Esophagus squamous epithelium (tissue), 5 donors: ENCODE measurements at regions not wholly inside any gene's neighbourhood (a gene's known extent, or its start where the extent isn't known, plus 50 kb on each side); places are given as distances from the start of the nearest gene placed in this dataset.

Experiments
- DNase-seq: peaks from one replicate; lab custom pipeline; 2025; lab: John Stamatoyannopoulos, UW
- H3K27ac ChIP-seq, 4 donors: fragments of 200-600 bp; sonication (generic); one replicate each; pipeline ENCODE4 v1.5.1; 2016 to 2019; ENCODE audit warnings: mild to moderate bottlenecking in 1 of 4
- H3K27me3 ChIP-seq, 4 donors: fragments of 200-600 bp; sonication (generic); 1 replicate in 3 of 4; 2 replicates in 1 of 4; pipeline versions ENCODE4 v1.5.1 to v1.6.0; 2017 to 2021; ENCODE audit warnings: antibody characterized with exemption in 1 of 4
- H3K36me3 ChIP-seq, 3 donors: fragments of 200-600 bp; sonication (generic); one replicate each; pipeline ENCODE4 v1.5.1; 2016 to 2019
- H3K4me1 ChIP-seq, 3 donors: fragments of 200-600 bp; sonication (generic); one replicate each; pipeline ENCODE4 v1.5.1; 2017 to 2019
- H3K4me3 ChIP-seq, 4 donors: fragments of 200-600 bp; sonication (generic); 1 replicate in 3 of 4; 2 replicates in 1 of 4; pipeline ENCODE4 v1.5.1; 2016 to 2019; ENCODE audit warnings: mild to moderate bottlenecking in 2 of 4, moderate library complexity in 1 of 4
- H3K9me3 ChIP-seq, 3 donors: fragments of 200-600 bp; sonication (generic); one replicate each; pipeline ENCODE4 v1.5.1; 2016 to 2019
- CTCF ChIP-seq, 6 experiments: fragments of 450-650 bp in 4 of 6; fragments of 200-600 bp in 2 of 6; sonication (generic) in 2 of 6; IDR thresholded peaks; one replicate each; pipeline ENCODE4 v1.5.1; 2016 to 2019; ENCODE audit warnings: antibody characterized with exemption in 6 of 6, mild to moderate bottlenecking in 4 of 6, moderate library complexity in 4 of 6
- POLR2A ChIP-seq, 4 donors: fragments of 450-650 bp; IDR thresholded peaks; one replicate each; pipeline ENCODE4 v1.6.1; 2017; ENCODE audit warnings: antibody characterized with exemption in 4 of 4, mild to moderate bottlenecking in 4 of 4, moderate library complexity in 3 of 4
- WGBS, 2 donors: methylation state at CpG; one replicate each; pipeline ENCODE4 v1.1.5; 2018; 5-methylcytosine and 5-hydroxymethylcytosine counted together
- intact Hi-C: fragments of 100-400 bp; cut with DNase I; formaldehyde crosslinking; loops from one replicate; pipeline ENCODE4 v1.15.0; 2022
- donor health status: DM: yes; HTN: yes; CAD: no.

- Histone ChIP-seq H3K27ac (no peak overlapping the region), H3K36me3 (no peaks in the 10 kb centered on the region), H3K4me3 (no peak overlapping the region), H3K9me3 (no peaks in the 10 kb centered on the region), H3K4me1 (no peaks in the 10 kb centered on the region), H3K27me3 (no peaks in the 10 kb centered on the region)
- no peak for DNase-seq
- 91 to 95% methylated on average over 4 of the region's 4 CpGs for WGBS, 2 donors
- no peak for TF ChIP-seq CTCF (IDR thresholded peaks at IDR 0.05)
- TF ChIP-seq POLR2A (IDR thresholded peaks at IDR 0.05) = no peak
- intact Hi-C loops = no loop called here
These were observed 171.2 kb upstream of the ARID2 start for GRCh38 chr12:45558353-45558752.

- no peak for DNase-seq
- Histone ChIP-seq H3K36me3 (no peaks in the 10 kb centered on the region), H3K9me3 (no peaks in the 10 kb centered on the region), H3K4me3 (no peak overlapping the region), H3K4me1 (no peaks in the 10 kb centered on the region), H3K27ac (no peak overlapping the region), H3K27me3 (no peaks in the 10 kb centered on the region)
- 86 to 93% methylated on average over 3 of the region's 3 CpGs for WGBS, 2 donors
- intact Hi-C loops = no loop called here
- TF ChIP-seq CTCF (IDR thresholded peaks at IDR 0.05) = no peak
- TF ChIP-seq POLR2A (IDR thresholded peaks at IDR 0.05) = no peak
These were observed 170.0 kb upstream of the ARID2 start for GRCh38 chr12:45559537-45559936.

- no peak overlapping the region for H3K27ac ChIP-seq
- TF ChIP-seq POLR2A (IDR thresholded peaks at IDR 0.05) (no peak), CTCF (IDR thresholded peaks at IDR 0.05) (no peak)
- intact Hi-C loops = no loop called here
- no peak for DNase-seq
- 70 to 81% methylated on average over 4 of the region's 4 CpGs for WGBS, 2 donors
- H3K4me3 ChIP-seq = no peak overlapping the region
- H3K36me3 ChIP-seq = no peaks in the 10 kb centered on the region
- no peaks in the 10 kb centered on the region for H3K4me1 ChIP-seq
- H3K27me3 ChIP-seq = no peaks in the 10 kb centered on the region
- H3K9me3 ChIP-seq = no peaks in the 10 kb centered on the region
These were observed 168.8 kb upstream of the ARID2 start for GRCh38 chr12:45560689-45561088.

- no peak for DNase-seq
- TF ChIP-seq CTCF (IDR thresholded peaks at IDR 0.05) = no peak
- no peak for TF ChIP-seq POLR2A (IDR thresholded peaks at IDR 0.05)
- Histone ChIP-seq H3K9me3 (no peaks in the 10 kb centered on the region), H3K27me3 (no peaks in the 10 kb centered on the region), H3K27ac (no peak overlapping the region), H3K36me3 (no peaks in the 10 kb centered on the region), H3K4me3 (no peak overlapping the region), H3K4me1 (no peaks in the 10 kb centered on the region)
- WGBS, 2 donors = 76 to 84% methylated on average over 4 of the region's 4 CpGs
- intact Hi-C loops = no loop called here
These were observed 168.0 kb upstream of the ARID2 start for GRCh38 chr12:45561488-45561887.

- no peak for TF ChIP-seq CTCF (IDR thresholded peaks at IDR 0.05)
- no peak for TF ChIP-seq POLR2A (IDR thresholded peaks at IDR 0.05)
- Histone ChIP-seq H3K4me1 (peaks cover 0 to 21% (median 0%) of the 10 kb centered on the region in 3 donors), H3K27me3 (no peaks in the 10 kb centered on the region), H3K9me3 (no peaks in the 10 kb centered on the region), H3K4me3 (no peak overlapping the region), H3K27ac (no peak overlapping the region), H3K36me3 (no peaks in the 10 kb centered on the region)
- no peak for DNase-seq
- intact Hi-C loops = no loop called here
These were observed 163.9 kb upstream of the ARID2 start for GRCh38 chr12:45565590-45565989.
